ENCODE measurements at regions not wholly inside any gene's neighbourhood (a gene's known extent, or its start where the extent isn't known, plus 50 kb on each side); places are given as distances from the start of the nearest gene placed in this dataset.
"Not testable (repeated sequence)": the region's sequence is repeated elsewhere in the genome, so short reads cannot be mapped to it uniquely, and the experiment has no call there.

- Histone ChIP-seq H3K9me3 (ENCODE audit: control insufficient read depth in 1 of 2, low read length in 2 of 2) (no peaks in the 10 kb centered on the region), H3K9ac (ENCODE audit: low read depth in 1 of 2, low read length in 2 of 2) (no peak overlapping the region), H3K4me1 (ENCODE audit: control insufficient read depth in 1 of 2, insufficient read depth in 2 of 2, low read length in 2 of 2) (no peaks in the 10 kb centered on the region), H3K27me3 (ENCODE audit: control insufficient read depth in 1 of 2, insufficient read depth in 2 of 2, low read length in 2 of 2) (no peaks in the 10 kb centered on the region), H3K36me3 (ENCODE audit: control insufficient read depth in 1 of 2, insufficient read depth in 2 of 2, low read length in 2 of 2) (no peaks in the 10 kb centered on the region), H3K4me3 (ENCODE audit: low read depth in 1 of 2, low read length in 2 of 2) (no peak overlapping the region), H3K27ac (ENCODE audit: low read depth, low read length) (no peak overlapping the region)
Measured at GRCh38 chr7:109879287-109879828, 1211.6 kb upstream of the LRRN3 start.

DNA sequence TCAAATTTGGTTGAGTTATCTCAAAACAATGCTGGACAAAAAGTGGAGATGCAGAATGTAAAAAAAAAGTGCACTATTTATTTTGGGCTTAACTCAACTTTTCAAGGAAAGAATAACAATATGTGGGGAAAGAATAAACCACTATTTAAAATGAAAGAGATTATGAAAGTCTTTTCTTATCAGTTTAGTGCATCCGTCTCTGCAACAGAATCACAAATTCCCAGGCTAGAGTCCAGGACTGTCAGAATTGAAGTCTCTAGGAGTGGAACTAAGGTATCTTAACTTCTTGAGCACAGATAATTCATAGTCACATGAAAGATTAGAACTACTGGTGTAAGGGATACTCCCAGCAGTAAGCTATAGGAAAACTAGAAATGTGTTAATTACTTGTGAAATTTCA, 1200.3 kb upstream of the LRRN3 start:
- no peaks in the 10 kb centered on the region for H3K9me3 ChIP-seq (ENCODE audit: control insufficient read depth in 1 of 2, low read length in 2 of 2)
- H3K4me1 ChIP-seq (ENCODE audit: control insufficient read depth in 1 of 2, insufficient read depth in 2 of 2, low read length in 2 of 2): no peaks in the 10 kb centered on the region
- no peaks in the 10 kb centered on the region for H3K27me3 ChIP-seq (ENCODE audit: control insufficient read depth in 1 of 2, insufficient read depth in 2 of 2, low read length in 2 of 2)

DNA sequence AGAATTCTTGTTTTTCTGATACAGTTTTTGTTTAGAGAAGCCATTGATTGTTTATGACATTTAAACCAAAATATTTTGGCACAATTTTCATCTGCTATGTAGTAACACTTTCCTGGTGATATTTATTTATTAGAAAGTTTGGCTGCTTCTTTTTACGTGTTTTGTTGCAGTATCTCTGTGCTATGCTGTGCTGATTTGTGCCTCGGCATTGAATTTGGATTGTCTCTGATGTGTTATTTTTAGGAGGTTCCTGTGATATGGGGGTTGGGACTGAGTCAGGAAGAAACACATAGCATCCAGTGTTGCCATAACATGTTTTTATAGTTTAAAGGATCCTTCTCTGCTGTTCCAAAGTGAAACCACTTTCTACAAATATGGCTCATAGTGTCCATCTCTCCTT, 1197.7 kb upstream of the LRRN3 start:
- H3K27me3 ChIP-seq (ENCODE audit: control insufficient read depth in 1 of 2, insufficient read depth in 2 of 2, low read length in 2 of 2): no peaks in the 10 kb centered on the region
- no peak overlapping the region for H3K27ac ChIP-seq (ENCODE audit: low read depth, low read length)
- H3K4me1 ChIP-seq (ENCODE audit: control insufficient read depth in 1 of 2, insufficient read depth in 2 of 2, low read length in 2 of 2): no peaks in the 10 kb centered on the region
- H3K36me3 ChIP-seq (ENCODE audit: control insufficient read depth in 1 of 2, insufficient read depth in 2 of 2, low read length in 2 of 2): no peaks in the 10 kb centered on the region
- no peak overlapping the region for H3K9ac ChIP-seq (ENCODE audit: low read depth in 1 of 2, low read length in 2 of 2)
- peak overlapping the region; percentile 11 to 16 for H3K4me3 ChIP-seq (ENCODE audit: low read depth in 1 of 2, low read length in 2 of 2)
- no peaks in the 10 kb centered on the region for H3K9me3 ChIP-seq (ENCODE audit: control insufficient read depth in 1 of 2, low read length in 2 of 2)

More for the DNA sequence above, 1200.3 kb upstream of the LRRN3 start:
- no peak overlapping the region for H3K9ac ChIP-seq (ENCODE audit: low read depth in 1 of 2, low read length in 2 of 2)
- no peaks in the 10 kb centered on the region for H3K36me3 ChIP-seq (ENCODE audit: control insufficient read depth in 1 of 2, insufficient read depth in 2 of 2, low read length in 2 of 2)
- H3K4me3 ChIP-seq (ENCODE audit: low read depth in 1 of 2, low read length in 2 of 2): no peak overlapping the region
- H3K27ac ChIP-seq (ENCODE audit: low read depth, low read length): no peak overlapping the region

DNA sequence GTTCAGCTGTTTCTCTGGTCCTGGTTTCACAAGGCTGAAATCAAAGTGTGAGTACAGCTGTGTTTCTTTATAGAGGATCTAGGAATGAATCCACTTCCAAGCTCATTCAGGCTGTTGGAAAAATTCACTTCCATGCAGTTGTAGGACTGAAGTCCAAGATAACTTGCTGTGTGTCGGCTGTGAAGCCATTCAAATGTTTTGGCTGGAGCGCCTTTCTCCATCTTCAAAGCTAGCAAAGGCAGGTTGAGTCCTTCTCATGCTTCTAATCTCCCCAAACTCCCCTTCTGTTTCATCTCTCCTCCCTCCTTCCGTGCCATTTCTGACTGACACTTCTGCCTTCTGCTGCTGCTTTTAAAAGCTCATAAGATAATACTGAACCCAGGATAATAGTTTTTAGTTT, 1195.4 kb upstream of the LRRN3 start:
- no peaks in the 10 kb centered on the region for H3K4me1 ChIP-seq (ENCODE audit: control insufficient read depth in 1 of 2, insufficient read depth in 2 of 2, low read length in 2 of 2)
- H3K9ac ChIP-seq (ENCODE audit: low read depth in 1 of 2, low read length in 2 of 2): no peak overlapping the region
- H3K27ac ChIP-seq (ENCODE audit: low read depth, low read length): no peak overlapping the region
- H3K4me3 ChIP-seq (ENCODE audit: low read depth in 1 of 2, low read length in 2 of 2): no peak overlapping the region
- H3K27me3 ChIP-seq (ENCODE audit: control insufficient read depth in 1 of 2, insufficient read depth in 2 of 2, low read length in 2 of 2): no peaks in the 10 kb centered on the region
- no peaks in the 10 kb centered on the region for H3K9me3 ChIP-seq (ENCODE audit: control insufficient read depth in 1 of 2, low read length in 2 of 2)
- no peaks in the 10 kb centered on the region for H3K36me3 ChIP-seq (ENCODE audit: control insufficient read depth in 1 of 2, insufficient read depth in 2 of 2, low read length in 2 of 2)

GRCh38 chr7:109901926-109902325, 1189.0 kb upstream of the LRRN3 start:
- H3K4me3 ChIP-seq (ENCODE audit: low read depth in 1 of 2, low read length in 2 of 2): no peak overlapping the region
- H3K9me3 ChIP-seq (ENCODE audit: control insufficient read depth in 1 of 2, low read length in 2 of 2): no peaks in the 10 kb centered on the region
- no peaks in the 10 kb centered on the region for H3K4me1 ChIP-seq (ENCODE audit: control insufficient read depth in 1 of 2, insufficient read depth in 2 of 2, low read length in 2 of 2)
- H3K36me3 ChIP-seq (ENCODE audit: control insufficient read depth in 1 of 2, insufficient read depth in 2 of 2, low read length in 2 of 2): no peaks in the 10 kb centered on the region
- no peak overlapping the region for H3K9ac ChIP-seq (ENCODE audit: low read depth in 1 of 2, low read length in 2 of 2)
- H3K27me3 ChIP-seq (ENCODE audit: control insufficient read depth in 1 of 2, insufficient read depth in 2 of 2, low read length in 2 of 2): no peaks in the 10 kb centered on the region
- H3K27ac ChIP-seq (ENCODE audit: low read depth, low read length): no peak overlapping the region

GRCh38 chr7:109905368-109906065, 1185.4 kb upstream of the LRRN3 start:
- not testable (repeated sequence) for H3K36me3 ChIP-seq (ENCODE audit: control insufficient read depth in 1 of 2, insufficient read depth in 2 of 2, low read length in 2 of 2); H3K4me3 ChIP-seq (ENCODE audit: low read depth in 1 of 2, low read length in 2 of 2); H3K27me3 ChIP-seq (ENCODE audit: control insufficient read depth in 1 of 2, insufficient read depth in 2 of 2, low read length in 2 of 2); H3K27ac ChIP-seq (ENCODE audit: low read depth, low read length); H3K9ac ChIP-seq (ENCODE audit: low read depth in 1 of 2, low read length in 2 of 2); H3K4me1 ChIP-seq (ENCODE audit: control insufficient read depth in 1 of 2, insufficient read depth in 2 of 2, low read length in 2 of 2); H3K9me3 ChIP-seq (ENCODE audit: control insufficient read depth in 1 of 2, low read length in 2 of 2)

DNA sequence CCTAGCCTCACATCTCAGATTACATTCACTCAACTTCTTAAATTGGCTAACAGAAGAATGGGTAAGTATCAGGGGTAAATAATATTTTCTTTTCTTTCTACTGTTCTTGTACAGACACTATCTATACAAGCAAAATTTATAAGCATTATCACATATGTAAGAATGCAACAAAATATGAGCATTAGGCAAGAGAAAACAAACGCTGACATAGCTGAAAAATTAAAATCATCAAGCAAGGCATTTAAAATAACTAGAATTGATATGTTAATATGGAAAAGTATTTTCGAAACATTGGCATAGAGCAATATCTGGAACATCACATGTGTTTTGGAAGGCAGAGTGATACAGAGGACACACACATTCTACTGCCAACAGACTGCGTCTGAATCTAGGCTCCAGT, 1175.3 kb upstream of the LRRN3 start:
- Histone ChIP-seq H3K9ac (ENCODE audit: low read depth in 1 of 2, low read length in 2 of 2) (no peak overlapping the region), H3K27ac (ENCODE audit: low read depth, low read length) (no peak overlapping the region), H3K36me3 (ENCODE audit: control insufficient read depth in 1 of 2, insufficient read depth in 2 of 2, low read length in 2 of 2) (no peaks in the 10 kb centered on the region), H3K4me3 (ENCODE audit: low read depth in 1 of 2, low read length in 2 of 2) (no peak overlapping the region), H3K27me3 (ENCODE audit: control insufficient read depth in 1 of 2, insufficient read depth in 2 of 2, low read length in 2 of 2) (no peaks in the 10 kb centered on the region), H3K4me1 (ENCODE audit: control insufficient read depth in 1 of 2, insufficient read depth in 2 of 2, low read length in 2 of 2) (no peaks in the 10 kb centered on the region), H3K9me3 (ENCODE audit: control insufficient read depth in 1 of 2, low read length in 2 of 2) (peaks cover 0 to 4% of the 10 kb centered on the region in 2 donors)

GRCh38 chr7:109926738-109927137, 1164.2 kb upstream of the LRRN3 start:
- Histone ChIP-seq H3K9me3 (ENCODE audit: control insufficient read depth in 1 of 2, low read length in 2 of 2) (no peaks in the 10 kb centered on the region), H3K4me3 (ENCODE audit: low read depth in 1 of 2, low read length in 2 of 2) (no peak overlapping the region), H3K27ac (ENCODE audit: low read depth, low read length) (no peak overlapping the region), H3K4me1 (ENCODE audit: control insufficient read depth in 1 of 2, insufficient read depth in 2 of 2, low read length in 2 of 2) (no peaks in the 10 kb centered on the region), H3K36me3 (ENCODE audit: control insufficient read depth in 1 of 2, insufficient read depth in 2 of 2, low read length in 2 of 2) (no peaks in the 10 kb centered on the region), H3K9ac (ENCODE audit: low read depth in 1 of 2, low read length in 2 of 2) (no peak overlapping the region), H3K27me3 (ENCODE audit: control insufficient read depth in 1 of 2, insufficient read depth in 2 of 2, low read length in 2 of 2) (no peaks in the 10 kb centered on the region)

- Histone ChIP-seq H3K27me3 (ENCODE audit: control insufficient read depth in 1 of 2, insufficient read depth in 2 of 2, low read length in 2 of 2) (no peaks in the 10 kb centered on the region), H3K36me3 (ENCODE audit: control insufficient read depth in 1 of 2, insufficient read depth in 2 of 2, low read length in 2 of 2) (no peaks in the 10 kb centered on the region), H3K9ac (ENCODE audit: low read depth in 1 of 2, low read length in 2 of 2) (no peak overlapping the region), H3K4me1 (ENCODE audit: control insufficient read depth in 1 of 2, insufficient read depth in 2 of 2, low read length in 2 of 2) (no peaks in the 10 kb centered on the region), H3K4me3 (ENCODE audit: low read depth in 1 of 2, low read length in 2 of 2) (no peak overlapping the region), H3K27ac (ENCODE audit: low read depth, low read length) (no peak overlapping the region), H3K9me3 (ENCODE audit: control insufficient read depth in 1 of 2, low read length in 2 of 2) (no peaks in the 10 kb centered on the region)
Measured at GRCh38 chr7:109930049-109930448, 1160.9 kb upstream of the LRRN3 start.

GRCh38 chr7:109939207-109939606, 1151.7 kb upstream of the LRRN3 start:
- no peak overlapping the region for H3K9ac ChIP-seq (ENCODE audit: low read depth in 1 of 2, low read length in 2 of 2)
- H3K4me1 ChIP-seq (ENCODE audit: control insufficient read depth in 1 of 2, insufficient read depth in 2 of 2, low read length in 2 of 2): no peaks in the 10 kb centered on the region
- H3K27ac ChIP-seq (ENCODE audit: low read depth, low read length): no peak overlapping the region
- H3K36me3 ChIP-seq (ENCODE audit: control insufficient read depth in 1 of 2, insufficient read depth in 2 of 2, low read length in 2 of 2): no peaks in the 10 kb centered on the region
- H3K4me3 ChIP-seq (ENCODE audit: low read depth in 1 of 2, low read length in 2 of 2): no peak overlapping the region
- peaks cover 0 to 5% of the 10 kb centered on the region in 2 donors for H3K9me3 ChIP-seq (ENCODE audit: control insufficient read depth in 1 of 2, low read length in 2 of 2)
- no peaks in the 10 kb centered on the region for H3K27me3 ChIP-seq (ENCODE audit: control insufficient read depth in 1 of 2, insufficient read depth in 2 of 2, low read length in 2 of 2)

All from duodenal mucosa (tissue), 2 donors.